ENCODE measurements at regions not wholly inside any gene's neighbourhood (a gene's known extent, or its start where the extent isn't known, plus 50 kb on each side); places are given as distances from the start of the nearest gene placed in this dataset.

GRCh38 chr14:53537422-53538315 lies 384.5 kb upstream of the DDHD1 start:
- no peak for ATAC-seq
- intact Hi-C loops (cut with DNase I) = loop anchor here (2.0 to 10.0 kb wide), 5 partner anchors 103 to 810 kb away; no protein-coding TSS in a partner anchor
- no peak for DNase-seq

- intact Hi-C loops (cut with DNase I) = loop anchor here (5.0 to 10.0 kb wide), 4 partner anchors 102 to 811 kb away; no protein-coding TSS in a partner anchor
- no peak for ATAC-seq
- no peak for DNase-seq
These were observed 383.3 kb upstream of the DDHD1 start for GRCh38 chr14:53536446-53536845.

DNA sequence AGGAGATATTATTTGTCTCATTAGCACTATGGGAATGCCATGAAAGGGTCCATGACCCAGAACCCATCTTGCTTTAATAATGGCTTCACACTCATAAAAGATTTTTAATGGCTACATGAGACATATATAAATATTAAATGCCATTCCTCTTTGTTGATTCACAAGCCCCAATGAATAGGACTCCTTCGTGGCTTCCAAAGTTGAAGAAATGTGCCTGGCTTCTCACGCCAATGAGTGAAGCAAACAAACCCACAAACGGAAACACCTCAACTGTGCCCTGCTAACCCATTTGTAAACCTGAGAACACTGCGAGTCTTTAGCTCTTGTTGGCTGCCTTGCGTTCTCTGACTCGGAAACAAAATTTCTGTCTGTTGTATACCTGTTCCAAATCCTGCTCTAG lies 381.7 kb upstream of the DDHD1 start:
- DNase-seq (no peak), ATAC-seq (no peak)
- intact Hi-C loops (cut with DNase I) = loop anchor here (5.0 to 10.0 kb wide), 4 partner anchors 100 to 812 kb away; no protein-coding TSS in a partner anchor

- DNase-seq (no peak), ATAC-seq (no peak)
- intact Hi-C loops (cut with DNase I) = loop anchor here (10.0 kb wide), 2 partner anchors 99 to 811 kb away; no protein-coding TSS in a partner anchor
These were observed 380.4 kb upstream of the DDHD1 start for GRCh38 chr14:53533384-53533970.

GRCh38 chr14:53532853-53533252 lies 379.7 kb upstream of the DDHD1 start:
- intact Hi-C loops (cut with DNase I) = loop anchor here (10.0 kb wide), 2 partner anchors 98 to 812 kb away; no protein-coding TSS in a partner anchor
- DNase-seq = no peak
- peak in 1 of 2 donors; percentile 49 for ATAC-seq

- DNase-seq = no peak
- ATAC-seq = no peak
- intact Hi-C loops (cut with DNase I) = loop anchor here (10.0 kb wide), 2 partner anchors 97 to 813 kb away; no protein-coding TSS in a partner anchor
These were observed 378.6 kb upstream of the DDHD1 start for GRCh38 chr14:53531730-53532129.

DNA sequence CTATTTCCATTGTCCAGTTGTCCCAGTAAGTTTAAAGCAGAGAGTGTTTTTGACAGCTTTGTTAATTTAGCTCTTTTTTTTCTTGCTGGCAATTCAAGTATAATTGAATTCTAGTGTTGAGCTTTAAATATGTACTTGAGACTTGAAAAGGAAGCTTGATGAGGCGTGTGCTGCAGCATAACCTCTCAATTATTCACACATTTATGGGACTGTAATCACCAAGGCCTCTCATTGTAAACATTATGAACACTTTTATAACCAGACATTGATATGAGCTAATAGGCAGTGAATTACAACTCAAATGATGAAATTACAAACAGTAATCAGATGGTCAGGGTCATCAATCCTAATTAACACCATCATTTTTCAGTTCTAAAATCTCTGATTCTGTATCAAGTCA lies 378.0 kb upstream of the DDHD1 start:
- no peak for ATAC-seq
- no peak for DNase-seq
- intact Hi-C loops (cut with DNase I) = loop anchor here (10.0 kb wide), 2 partner anchors 96 to 814 kb away; no protein-coding TSS in a partner anchor

- intact Hi-C loops (cut with DNase I) = no loop called here
- ATAC-seq = no peak
- no peak for DNase-seq
These were observed 376.4 kb upstream of the DDHD1 start for GRCh38 chr14:53529519-53529918.

GRCh38 chr14:53528185-53528671 lies 375.1 kb upstream of the DDHD1 start:
- no peak for ATAC-seq
- intact Hi-C loops (cut with DNase I) = no loop called here

GRCh38 chr14:53526200-53526599 lies 373.1 kb upstream of the DDHD1 start:
- ATAC-seq (peak in 1 of 2 donors; percentile 51), DNase-seq (no peak)
- intact Hi-C loops (cut with DNase I) = no loop called here

More at GRCh38 chr14:53528185-53528671, 375.1 kb upstream of the DDHD1 start:
- no peak for DNase-seq

DNA sequence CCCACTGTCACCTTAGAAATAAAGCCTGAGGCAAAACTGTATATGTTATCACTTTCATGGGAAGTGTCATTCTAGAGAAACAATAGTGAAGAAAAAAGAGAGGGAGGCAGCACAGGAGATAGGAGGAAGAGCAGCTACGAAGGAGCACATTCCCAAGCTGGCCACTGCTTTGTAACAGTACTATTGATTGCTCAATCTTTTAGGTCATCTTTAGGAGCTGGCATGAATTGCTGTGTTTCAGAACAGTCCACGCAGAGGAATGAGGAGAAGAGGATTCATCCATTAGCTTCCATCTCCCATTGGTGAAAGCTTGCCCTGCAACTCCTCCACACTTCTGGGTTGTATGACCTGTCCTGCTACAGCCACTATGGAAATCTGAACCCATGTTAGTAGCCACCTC lies 372.5 kb upstream of the DDHD1 start:
- intact Hi-C loops (cut with DNase I) = no loop called here
- ATAC-seq (no peak), DNase-seq (no peak)

- DNase-seq = no peak
These were observed 371.3 kb upstream of the DDHD1 start for GRCh38 chr14:53524391-53524790.

GRCh38 chr14:53523226-53523625 lies 370.1 kb upstream of the DDHD1 start:
- intact Hi-C loops (cut with DNase I) = no loop called here
- ATAC-seq (no peak), DNase-seq (no peak)

More at GRCh38 chr14:53524391-53524790, 371.3 kb upstream of the DDHD1 start:
- intact Hi-C loops (cut with DNase I) = no loop called here
- ATAC-seq = no peak

GRCh38 chr14:53520078-53520928 lies 367.2 kb upstream of the DDHD1 start:
- DNase-seq (no peak), ATAC-seq (no peak)
- intact Hi-C loops (cut with DNase I) = no loop called here

DNA sequence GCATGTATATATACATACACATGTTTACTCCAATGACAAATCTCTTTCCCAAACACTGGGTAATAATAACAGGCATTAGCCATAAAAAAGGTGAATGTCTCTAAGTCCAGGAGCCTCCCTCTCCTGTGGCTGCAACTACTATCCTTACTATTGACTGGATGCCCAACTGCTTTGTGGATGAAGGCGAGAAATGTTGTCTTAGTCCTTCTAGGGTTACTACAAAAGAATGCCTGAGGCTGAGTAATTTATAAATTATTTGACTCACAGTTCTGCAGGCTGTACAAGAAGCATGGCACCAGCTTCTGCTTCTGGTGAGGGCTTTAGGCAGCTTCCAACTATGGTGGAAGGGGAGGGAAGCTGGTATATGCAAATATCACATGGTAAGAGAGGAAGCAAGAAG lies 366.0 kb upstream of the DDHD1 start:
- ATAC-seq (no peak), DNase-seq (no peak)
- intact Hi-C loops (cut with DNase I) = no loop called here

- ATAC-seq = no peak
- intact Hi-C loops (cut with DNase I) = no loop called here
- DNase-seq = no peak
These were observed 364.3 kb upstream of the DDHD1 start for GRCh38 chr14:53517270-53517960.

GRCh38 chr14:53516261-53516774 lies 363.2 kb upstream of the DDHD1 start:
- intact Hi-C loops (cut with DNase I) = no loop called here
- ATAC-seq = no peak
- no peak for DNase-seq

- intact Hi-C loops (cut with DNase I) = no loop called here
- no peak for DNase-seq
- ATAC-seq = no peak
These were observed 362.2 kb upstream of the DDHD1 start for GRCh38 chr14:53515276-53515675.
